ENCODE measurements at regions not wholly inside any gene's neighbourhood (a gene's known extent, or its start where the extent isn't known, plus 50 kb on each side); places are given as distances from the start of the nearest gene placed in this dataset.

DNA sequence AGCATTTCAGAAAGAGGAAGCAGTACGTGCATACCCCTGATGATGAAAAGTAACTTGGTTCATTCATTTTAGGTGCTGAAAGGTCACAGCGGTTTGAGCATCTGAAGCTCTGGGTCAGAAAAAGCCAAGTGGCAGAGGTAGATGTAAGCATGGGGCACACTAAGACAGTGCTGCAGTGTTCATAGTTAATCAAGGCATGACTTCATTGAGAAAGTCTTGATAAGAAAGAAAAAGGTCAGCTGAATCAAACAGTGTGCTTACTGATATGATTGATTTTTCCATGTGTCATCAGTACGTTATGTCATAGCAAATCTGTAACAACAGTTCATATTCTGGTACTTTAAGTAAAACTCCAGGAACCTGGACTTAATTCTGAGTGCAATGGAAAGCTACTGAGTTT lies 107.7 kb upstream of the PCLO start:
- TF ChIP-seq, protein P1, sequence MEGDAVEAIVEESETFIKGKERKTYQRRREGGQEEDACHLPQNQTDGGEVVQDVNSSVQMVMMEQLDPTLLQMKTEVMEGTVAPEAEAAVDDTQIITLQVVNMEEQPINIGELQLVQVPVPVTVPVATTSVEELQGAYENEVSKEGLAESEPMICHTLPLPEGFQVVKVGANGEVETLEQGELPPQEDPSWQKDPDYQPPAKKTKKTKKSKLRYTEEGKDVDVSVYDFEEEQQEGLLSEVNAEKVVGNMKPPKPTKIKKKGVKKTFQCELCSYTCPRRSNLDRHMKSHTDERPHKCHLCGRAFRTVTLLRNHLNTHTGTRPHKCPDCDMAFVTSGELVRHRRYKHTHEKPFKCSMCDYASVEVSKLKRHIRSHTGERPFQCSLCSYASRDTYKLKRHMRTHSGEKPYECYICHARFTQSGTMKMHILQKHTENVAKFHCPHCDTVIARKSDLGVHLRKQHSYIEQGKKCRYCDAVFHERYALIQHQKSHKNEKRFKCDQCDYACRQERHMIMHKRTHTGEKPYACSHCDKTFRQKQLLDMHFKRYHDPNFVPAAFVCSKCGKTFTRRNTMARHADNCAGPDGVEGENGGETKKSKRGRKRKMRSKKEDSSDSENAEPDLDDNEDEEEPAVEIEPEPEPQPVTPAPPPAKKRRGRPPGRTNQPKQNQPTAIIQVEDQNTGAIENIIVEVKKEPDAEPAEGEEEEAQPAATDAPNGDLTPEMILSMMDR (IDR thresholded peaks at IDR 0.05) = no peak
- TF ChIP-seq POLR2AphosphoS5 (IDR thresholded peaks at IDR 0.05) (no peak), POLR2A (IDR thresholded peaks at IDR 0.05) (no peak), EP300 (IDR thresholded peaks at IDR 0.05) (no peak)

All from suprapubic skin (tissue), 4 donors.